GM12875 (cell line): ENCODE measurements at regions not wholly inside any gene's neighbourhood (a gene's known extent, or its start where the extent isn't known, plus 50 kb on each side); places are given as distances from the start of the nearest gene placed in this dataset.
A peak's percentile ranks its signal among the peaks of the same experiment; 100 is the strongest.

Experiments
- H3K4me3 ChIP-seq: one replicate; pipeline ENCODE4 v1.5.1; 2011; ENCODE audit warnings: low read depth, low read length, control low read depth
- TF ChIP-seq, protein P1 (sequence below): IDR thresholded peaks from 2 replicates; pipeline ENCODE4 v1.5.1; 2011; ENCODE audit warnings: low read depth, mild to moderate bottlenecking, control low read depth, inconsistent platforms, low read length, moderate library complexity, borderline replicate concordance; ENCODE audit not compliant: insufficient read depth

DNA sequence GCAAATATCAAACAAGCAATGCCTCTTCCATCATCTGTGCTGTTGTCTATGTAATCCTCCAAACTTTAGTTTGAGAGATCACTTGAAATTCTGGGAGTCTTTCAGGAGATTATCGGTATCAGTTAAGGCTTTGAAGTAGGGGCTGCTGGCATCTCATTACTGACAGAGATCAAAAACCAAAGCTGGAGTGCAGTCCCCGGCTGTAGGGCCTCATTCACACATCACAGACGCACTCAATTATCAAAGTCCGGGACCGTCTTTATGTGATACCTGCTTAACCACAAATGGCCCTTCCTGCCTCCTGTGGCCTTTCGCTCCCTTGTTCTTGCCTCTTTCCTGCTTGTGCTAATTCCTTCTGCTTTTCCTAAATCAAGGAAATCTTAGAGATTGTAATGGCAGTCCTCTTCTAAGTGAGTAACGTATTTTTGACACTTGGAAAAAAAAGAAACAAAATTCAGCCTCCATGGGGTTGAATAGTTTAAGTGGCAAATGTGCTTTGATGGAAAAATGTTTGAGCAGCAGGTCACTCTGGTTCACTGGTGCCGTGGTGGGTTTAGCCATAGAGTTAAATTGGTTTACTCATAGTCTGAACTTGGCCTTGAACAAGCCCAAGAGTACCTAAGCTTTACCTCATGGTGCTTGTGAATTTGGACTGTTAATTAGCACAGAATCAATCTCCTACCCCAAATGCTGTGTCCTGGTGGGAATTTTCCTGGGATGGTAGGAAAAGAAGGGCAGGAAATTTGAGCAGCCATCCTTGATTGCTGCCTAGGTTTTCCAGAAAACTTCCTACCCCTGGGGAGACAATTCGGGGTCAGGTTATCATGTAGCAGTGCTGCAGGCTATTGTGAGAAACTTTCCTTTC lies 178.9 kb upstream of the LYZL1 start:
- no peak overlapping the region for H3K4me3 ChIP-seq
- TF ChIP-seq, protein P1, sequence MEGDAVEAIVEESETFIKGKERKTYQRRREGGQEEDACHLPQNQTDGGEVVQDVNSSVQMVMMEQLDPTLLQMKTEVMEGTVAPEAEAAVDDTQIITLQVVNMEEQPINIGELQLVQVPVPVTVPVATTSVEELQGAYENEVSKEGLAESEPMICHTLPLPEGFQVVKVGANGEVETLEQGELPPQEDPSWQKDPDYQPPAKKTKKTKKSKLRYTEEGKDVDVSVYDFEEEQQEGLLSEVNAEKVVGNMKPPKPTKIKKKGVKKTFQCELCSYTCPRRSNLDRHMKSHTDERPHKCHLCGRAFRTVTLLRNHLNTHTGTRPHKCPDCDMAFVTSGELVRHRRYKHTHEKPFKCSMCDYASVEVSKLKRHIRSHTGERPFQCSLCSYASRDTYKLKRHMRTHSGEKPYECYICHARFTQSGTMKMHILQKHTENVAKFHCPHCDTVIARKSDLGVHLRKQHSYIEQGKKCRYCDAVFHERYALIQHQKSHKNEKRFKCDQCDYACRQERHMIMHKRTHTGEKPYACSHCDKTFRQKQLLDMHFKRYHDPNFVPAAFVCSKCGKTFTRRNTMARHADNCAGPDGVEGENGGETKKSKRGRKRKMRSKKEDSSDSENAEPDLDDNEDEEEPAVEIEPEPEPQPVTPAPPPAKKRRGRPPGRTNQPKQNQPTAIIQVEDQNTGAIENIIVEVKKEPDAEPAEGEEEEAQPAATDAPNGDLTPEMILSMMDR: no peak

DNA sequence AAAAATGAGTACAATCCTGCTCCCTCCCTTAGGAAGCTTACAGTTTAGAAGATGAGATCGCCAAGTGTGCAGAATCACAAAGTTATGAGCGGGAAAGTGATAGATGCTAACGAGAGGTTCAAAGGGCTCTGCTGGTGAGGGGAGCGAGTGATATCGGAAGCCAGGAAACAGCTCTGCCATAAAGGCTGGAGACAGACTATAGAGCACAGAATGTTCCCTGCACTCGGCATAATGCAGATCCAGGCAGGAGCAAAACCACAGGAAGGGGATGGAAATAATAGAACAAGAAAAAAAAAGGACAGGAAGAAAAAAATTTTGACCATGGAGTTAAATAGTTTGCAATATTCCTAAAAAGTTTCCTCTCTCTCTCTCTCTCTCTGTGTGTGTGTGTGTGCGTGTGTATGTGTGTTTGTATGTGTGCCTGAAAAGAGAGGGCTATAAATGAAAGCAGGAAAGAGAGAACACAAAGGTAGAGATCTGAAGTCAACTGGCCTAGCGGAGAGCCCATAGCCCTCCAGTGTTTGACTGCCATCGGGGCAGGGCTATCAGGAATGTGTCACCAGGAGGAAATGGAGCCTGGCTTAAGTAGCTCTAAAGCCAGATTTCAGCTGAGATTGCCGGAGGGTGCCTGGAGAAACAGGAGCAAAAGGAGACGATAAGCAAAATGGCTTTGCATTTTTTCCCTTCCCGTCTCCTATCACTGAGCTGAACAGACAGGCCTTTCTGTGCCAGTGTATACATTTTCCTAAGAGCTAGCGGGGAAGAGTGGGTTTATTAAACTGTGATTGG lies 175.8 kb upstream of the LYZL1 start:
- H3K4me3 ChIP-seq: no peak overlapping the region
- TF ChIP-seq, protein P1: no peak

DNA sequence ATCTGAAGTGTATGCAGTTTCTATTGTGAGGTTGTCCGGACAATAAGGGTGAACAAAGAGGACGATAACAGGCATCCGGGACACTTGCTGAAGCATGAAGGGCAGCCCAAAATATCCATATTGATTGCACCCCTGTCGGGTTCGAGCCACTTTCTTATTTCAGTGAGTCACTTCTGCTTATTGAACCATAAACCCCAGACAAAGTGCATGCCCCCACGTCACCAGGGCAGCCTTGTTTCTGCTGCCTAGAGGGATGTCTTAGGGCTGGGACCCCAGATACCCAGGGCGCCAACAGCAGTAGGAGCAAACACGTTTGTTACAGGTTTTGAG lies 175.3 kb upstream of the LYZL1 start:
- H3K4me3 ChIP-seq: no peak overlapping the region
- TF ChIP-seq, protein P1: no peak

DNA sequence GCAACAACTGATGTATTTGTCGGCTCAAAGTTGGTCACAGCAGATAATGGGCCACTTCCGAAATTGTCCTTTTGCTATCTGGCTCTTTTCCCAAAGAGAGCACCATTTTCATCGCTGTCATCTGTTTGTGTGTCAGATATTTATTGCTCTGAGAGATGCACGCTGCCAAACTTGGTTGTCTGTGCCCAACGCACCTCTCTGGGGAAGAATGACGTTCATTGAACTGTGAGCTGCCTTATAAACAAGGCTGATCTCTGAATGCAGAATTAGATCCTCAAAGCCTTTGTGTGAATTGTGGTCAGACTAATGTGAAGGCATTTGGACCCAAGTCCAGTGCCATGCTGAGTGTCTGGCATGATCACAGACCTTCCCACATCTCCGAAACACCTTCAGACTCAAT lies 174.7 kb upstream of the LYZL1 start:
- H3K4me3 ChIP-seq: no peak overlapping the region
- TF ChIP-seq, protein P1: no peak

DNA sequence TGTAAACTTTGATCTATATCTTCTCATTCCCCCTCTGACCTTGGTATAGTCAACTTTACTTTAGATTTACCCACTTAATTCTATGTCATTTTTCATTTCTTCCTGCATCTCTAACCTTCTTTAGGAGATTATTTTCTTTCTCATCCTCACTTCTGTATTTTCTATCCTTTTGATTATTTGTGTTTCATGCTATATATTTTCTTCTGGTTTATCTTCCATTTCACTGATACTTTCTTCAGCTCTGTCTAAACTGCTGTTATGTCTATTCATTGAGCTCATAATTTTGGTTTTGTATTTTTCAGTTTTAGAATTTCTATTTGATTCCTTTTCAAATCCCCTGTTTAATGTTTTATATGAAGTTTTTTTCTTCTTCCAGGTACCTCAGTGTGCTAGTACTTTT lies 171.1 kb upstream of the LYZL1 start:
- TF ChIP-seq, protein P1: no peak
- H3K4me3 ChIP-seq: no peak overlapping the region

DNA sequence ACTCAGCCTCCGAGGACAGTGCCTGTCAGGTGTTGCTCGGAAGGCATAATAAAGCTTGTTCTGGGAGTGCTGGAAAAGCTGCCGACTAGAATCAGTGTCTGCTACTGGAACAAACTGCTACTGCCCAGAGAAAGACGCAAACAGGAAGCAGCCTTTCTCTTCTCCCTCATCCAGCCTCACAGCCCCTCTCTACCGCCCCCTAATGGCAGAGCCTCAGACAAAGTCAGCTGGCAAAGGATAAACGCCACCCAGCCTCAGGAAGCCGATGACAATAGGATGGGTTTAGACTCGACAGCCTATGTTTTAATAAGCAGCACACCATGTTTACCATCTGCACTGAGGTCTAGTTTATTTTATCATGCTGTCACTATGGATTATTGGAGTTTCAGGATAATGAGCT lies 169.5 kb upstream of the LYZL1 start:
- TF ChIP-seq, protein P1: peak; percentile 32; the same call in 1 of the 2 replicates
- H3K4me3 ChIP-seq: no peak overlapping the region
